Suprapubic skin (tissue), 3 donors: ENCODE measurements at regions not wholly inside any gene's neighbourhood (a gene's known extent, or its start where the extent isn't known, plus 50 kb on each side); places are given as distances from the start of the nearest gene placed in this dataset.

Experiments used
- EP300 ChIP-seq: sonication (generic); formaldehyde crosslinking; IDR thresholded peaks from one replicate; pipeline ENCODE4 v1.6.1; 2017; ENCODE audit warnings: antibody characterized with exemption
- POLR2A ChIP-seq, 2 donors: fragments of 450-650 bp; IDR thresholded peaks; one replicate each; pipeline ENCODE4 v1.6.1; 2017; ENCODE audit warnings: antibody characterized with exemption in 2 of 2, mild to moderate bottlenecking in 2 of 2, moderate library complexity in 2 of 2
- TF ChIP-seq, protein P1 (sequence below), 2 donors: fragments of 200-600 bp in 1 of 2; fragments of 450-650 bp in 1 of 2; sonication (generic) in 1 of 2; IDR thresholded peaks; one replicate each; pipeline ENCODE4 v1.5.1; 2016 to 2019; ENCODE audit warnings: antibody characterized with exemption in 2 of 2, mild to moderate bottlenecking in 1 of 2, moderate library complexity in 1 of 2

DNA sequence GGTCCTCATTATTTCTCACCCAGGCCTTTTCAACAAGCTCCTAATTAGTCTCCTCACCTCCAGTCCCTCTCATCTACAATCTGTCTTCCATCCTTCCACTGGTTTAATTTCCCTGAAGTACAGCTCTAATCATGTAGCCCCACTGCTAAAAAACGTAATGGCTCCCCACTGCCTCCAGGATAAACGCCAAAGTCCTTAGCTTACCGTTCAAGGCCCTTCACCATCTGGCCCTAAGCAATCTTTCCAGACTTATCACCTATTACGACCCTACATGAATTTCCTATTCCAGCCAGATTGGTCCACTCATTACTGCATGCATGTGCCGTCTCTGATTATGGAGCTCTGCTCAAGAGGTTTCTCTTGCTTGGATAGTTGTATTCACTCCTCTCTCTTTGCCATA, 83.1 kb upstream of the DAB1 start:
- TF ChIP-seq, protein P1, sequence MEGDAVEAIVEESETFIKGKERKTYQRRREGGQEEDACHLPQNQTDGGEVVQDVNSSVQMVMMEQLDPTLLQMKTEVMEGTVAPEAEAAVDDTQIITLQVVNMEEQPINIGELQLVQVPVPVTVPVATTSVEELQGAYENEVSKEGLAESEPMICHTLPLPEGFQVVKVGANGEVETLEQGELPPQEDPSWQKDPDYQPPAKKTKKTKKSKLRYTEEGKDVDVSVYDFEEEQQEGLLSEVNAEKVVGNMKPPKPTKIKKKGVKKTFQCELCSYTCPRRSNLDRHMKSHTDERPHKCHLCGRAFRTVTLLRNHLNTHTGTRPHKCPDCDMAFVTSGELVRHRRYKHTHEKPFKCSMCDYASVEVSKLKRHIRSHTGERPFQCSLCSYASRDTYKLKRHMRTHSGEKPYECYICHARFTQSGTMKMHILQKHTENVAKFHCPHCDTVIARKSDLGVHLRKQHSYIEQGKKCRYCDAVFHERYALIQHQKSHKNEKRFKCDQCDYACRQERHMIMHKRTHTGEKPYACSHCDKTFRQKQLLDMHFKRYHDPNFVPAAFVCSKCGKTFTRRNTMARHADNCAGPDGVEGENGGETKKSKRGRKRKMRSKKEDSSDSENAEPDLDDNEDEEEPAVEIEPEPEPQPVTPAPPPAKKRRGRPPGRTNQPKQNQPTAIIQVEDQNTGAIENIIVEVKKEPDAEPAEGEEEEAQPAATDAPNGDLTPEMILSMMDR (IDR thresholded peaks at IDR 0.05) = no peak
- TF ChIP-seq POLR2A (IDR thresholded peaks at IDR 0.05) = no peak
- no peak for TF ChIP-seq EP300
